GM18861 (cell line): ENCODE measurements at regions not wholly inside any gene's neighbourhood (a gene's known extent, or its start where the extent isn't known, plus 50 kb on each side); places are given as distances from the start of the nearest gene placed in this dataset.
"Not testable (repeated sequence)": the region's sequence is repeated elsewhere in the genome, so short reads cannot be mapped to it uniquely, and the experiment has no call there.

Experiments used
- ATAC-seq: cut with Tn5 transposase; IDR thresholded peaks from one replicate; pipeline ENCODE4 v1.9.1; 2021; ENCODE audit not compliant: unreplicated experiment

DNA sequence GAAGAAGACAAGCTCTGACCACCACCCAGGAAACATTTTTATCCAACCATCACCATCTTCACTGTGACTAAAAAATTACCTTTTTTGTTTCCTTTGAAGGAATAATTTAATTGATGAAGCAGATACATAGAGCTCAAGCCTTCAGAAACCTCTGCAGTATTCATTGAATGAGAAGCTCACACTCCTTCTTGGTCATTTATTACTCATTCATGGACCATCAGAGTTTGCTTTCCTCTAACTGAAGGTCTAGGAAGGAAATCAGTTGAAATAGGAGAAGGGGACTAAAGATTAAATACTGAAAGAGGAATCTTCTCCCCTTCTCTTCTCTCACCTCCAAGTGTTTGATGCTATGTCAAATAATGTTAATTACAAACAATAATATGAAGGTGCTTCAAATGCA lies 290.6 kb upstream of the KLF3 start:
- ATAC-seq = no peak

DNA sequence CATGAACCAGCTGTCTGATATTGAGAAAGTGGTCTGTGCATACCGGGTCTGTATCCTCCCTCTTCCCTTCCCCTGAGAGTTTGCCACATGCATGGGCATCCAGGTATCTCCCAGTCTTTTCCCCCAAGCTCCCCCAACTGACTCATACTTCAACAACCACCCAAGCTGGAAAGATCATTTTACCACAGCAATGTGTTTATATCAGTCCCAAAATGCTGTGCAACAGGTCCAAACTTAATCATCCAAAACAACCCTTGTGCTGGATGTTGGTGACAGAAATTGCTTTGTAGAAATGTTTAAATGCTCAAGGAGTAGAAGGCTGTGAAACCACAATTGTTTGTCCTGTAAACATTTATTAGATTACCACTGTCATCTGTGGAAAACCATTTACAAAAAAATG lies 286.8 kb upstream of the KLF3 start:
- ATAC-seq = no peak

DNA sequence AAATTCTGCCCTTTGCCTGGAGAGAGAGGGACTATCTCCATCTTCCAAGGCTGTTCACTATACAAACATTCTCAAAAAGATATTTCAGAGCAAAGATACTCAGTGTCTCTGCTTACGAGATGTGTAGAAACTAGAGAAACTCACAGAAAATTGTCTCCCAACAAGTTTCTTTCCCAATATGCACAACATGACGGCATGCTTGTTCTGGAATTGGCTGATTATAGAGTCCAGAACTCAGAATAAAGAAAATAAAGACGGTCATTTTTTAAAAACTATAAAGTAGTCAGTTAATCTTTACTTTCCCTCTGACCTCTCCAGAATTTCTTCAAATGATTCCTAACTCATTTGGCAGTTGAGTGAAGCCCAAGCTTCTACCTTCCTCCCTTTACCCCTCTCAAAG lies 285.5 kb upstream of the KLF3 start:
- ATAC-seq = no peak

DNA sequence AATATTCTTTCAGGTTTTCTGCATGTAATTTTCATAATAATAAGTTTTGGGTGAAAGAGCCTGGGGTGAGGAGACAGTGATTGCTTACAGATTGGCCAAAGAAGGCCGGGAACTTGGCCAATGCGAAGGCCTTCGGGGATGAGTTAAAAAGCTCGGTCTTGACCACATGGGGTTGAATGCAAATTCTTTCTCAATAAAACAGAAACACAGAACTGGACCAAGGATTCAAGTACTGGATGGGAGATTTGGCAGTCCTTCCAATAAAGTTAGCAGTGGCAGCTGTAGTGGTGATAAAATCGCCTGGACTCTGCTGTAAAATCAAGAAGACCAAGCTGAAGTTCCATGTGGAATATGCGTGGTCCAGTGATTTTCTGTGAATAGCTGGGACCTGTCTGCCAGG lies 282.2 kb upstream of the KLF3 start:
- no peak for ATAC-seq

DNA sequence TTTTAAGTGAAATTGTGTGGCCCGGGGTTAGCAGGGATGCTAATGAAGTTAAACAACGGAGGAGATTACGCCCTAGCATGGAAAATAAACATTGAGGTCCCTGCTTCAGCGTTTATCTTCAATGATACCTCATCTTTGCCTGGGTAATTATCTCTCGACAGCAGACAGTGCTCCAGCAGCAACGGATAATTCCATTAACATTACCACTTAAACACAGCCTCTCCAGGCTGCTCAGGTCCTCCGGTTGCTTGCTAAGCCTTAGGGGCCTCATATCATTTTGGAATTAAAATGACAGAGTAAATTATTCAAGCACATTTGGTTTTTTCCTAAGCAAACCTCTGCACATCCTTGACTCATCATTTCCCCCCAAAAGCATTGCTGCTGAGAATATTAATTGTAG lies 281.5 kb upstream of the KLF3 start:
- no peak for ATAC-seq

DNA sequence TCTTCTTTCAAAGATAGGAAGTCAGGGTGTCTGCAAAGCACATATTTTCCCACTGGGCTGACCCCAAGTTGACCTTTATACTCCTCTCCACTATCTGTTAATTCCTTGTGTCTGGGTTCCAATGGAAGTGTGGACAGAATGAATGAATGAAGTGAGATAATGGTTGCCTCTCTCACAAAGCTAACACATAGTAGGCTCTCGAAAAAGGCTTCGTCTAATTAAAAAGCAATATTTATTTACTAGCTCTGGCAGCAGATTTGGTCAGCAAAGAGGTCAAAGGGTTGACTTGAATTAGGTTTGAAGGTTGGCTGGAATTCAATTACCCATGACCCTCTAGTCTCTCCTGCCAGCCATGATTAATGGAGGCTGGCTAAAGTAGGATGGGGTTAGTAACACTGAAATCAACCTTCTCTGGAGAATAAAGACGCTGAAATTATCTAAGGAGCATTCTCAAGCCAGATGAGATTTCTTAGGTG lies 280.3 kb upstream of the KLF3 start:
- ATAC-seq = no peak

DNA sequence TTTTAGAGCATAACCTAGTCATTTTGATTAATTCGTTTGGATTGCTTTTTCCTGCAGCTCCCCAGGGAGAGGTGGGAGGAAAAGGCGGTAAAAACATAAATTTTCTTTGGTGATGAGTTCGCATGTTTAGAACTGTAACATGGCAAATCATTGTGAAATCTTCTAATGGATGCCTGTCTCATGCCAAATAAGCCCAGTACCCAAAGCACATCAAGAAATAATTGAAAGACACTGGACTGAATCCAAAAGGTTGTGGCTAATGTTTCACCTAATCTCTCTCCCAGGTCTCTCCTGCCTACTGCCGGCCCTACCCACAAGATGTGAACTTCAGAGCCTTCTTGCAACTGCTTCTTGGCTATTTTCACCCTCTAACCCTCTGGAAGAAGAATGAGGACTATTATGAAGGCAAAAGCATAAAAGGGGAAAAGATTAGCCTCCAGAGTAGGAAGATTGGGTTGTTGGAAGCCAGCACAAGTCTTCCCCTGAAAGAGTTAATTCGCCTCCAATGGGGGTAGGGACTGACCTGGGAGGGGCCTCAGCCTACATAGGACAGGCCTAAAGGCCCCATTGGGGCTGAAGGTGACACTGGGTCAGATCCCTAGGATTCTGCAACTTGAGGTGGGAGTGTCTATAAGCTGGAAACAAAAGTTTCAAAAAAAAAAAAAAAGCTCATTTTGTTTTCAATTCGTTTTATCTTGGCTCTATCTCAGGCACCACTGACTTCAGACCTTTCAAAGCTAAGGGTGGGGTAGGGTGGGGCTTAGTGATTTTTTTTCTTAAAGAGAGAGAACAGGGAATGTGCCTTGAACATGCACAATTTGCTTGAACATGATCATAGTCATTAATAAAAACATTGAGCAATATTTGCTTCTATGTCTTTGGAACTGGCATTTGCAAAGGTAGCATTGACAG lies 278.6 kb upstream of the KLF3 start:
- no peak for ATAC-seq

DNA sequence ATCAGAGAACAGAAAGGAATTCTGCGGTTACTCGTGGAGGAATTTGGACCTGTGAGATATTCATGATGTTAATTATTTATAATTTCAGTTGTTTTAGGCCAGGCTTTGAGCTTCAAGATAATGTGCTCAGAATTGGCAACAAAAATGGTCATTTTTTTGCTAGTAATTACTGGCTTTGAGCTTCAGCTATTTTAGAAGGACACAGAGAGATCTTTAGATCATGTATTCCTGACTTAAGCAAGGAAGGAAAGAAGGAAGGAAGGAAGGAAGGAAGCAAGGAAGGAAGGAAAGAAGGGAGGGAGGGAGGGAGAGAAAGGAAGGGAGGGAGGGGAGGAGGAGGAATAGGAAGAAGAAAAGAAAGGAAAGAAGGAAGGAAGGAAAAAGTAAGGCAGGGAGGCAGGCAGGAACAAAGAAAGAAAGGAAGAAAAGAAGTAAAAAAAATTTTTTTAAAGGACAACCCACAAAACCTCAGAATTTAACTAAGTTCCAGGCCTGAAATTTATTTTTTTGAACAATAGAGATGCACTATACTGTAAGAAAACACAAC lies 277.9 kb upstream of the KLF3 start:
- ATAC-seq = no peak

DNA sequence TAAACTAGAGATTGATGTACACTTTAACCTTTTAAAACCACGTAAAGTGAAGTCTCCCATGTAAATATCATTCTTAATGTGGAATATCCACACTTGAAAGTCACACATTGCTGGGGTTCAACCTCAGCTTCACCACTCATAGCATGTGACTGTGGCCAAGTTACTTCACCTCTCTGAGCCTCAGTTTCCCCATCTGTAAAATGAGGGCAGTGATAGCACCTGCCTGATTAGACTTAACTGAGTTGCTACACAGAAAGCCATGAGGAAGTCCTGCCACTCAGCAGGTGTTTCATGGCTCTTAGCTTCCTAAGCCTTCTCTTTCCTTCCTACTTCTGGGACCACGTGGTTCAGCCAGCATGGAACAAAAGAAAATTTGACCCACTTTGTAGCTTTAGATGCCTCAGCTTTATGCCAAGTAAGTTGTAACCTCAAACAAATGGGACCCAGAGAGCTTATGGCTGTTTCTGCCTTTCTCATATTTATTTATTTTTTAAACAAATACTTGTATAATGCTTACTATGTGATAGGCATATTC lies 277.3 kb upstream of the KLF3 start:
- ATAC-seq = no peak

DNA sequence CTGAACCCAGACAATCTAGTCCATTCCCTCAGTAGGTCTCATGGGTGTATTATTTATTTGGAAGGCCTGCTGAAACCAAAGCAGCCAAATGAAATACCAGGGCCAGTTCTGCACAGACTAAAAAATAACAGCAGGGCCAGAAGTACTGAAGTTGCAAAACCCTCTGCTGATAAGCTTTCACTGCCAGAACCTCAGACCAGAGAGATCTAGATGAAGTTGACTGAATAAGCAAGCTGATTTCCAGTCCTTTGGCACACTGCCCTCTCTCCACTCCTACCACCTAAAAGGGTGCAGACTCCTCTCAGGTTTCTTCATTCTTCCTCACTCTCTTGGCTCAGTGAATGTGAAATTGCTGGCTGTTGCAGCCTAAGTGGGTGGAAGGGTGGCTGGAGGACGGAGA lies 276.7 kb upstream of the KLF3 start:
- no peak for ATAC-seq

DNA sequence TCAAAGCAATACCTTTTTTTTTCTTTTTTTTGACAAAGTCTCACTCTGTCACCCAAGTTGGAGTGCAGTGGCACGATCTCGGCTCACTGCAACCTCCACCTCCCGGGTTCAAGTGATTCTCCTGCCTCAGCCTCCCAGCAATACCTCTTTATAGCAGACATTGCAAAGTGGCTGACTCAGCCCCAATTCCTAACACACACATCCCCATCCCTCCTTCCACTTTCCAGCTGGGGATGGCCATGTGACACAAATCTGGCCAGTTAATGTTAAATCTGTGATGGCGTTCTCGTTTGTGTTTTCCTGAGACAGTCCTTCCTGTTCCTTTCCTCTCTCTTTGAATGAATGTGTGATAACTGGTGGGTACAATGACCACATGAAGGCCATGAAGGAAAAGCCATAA lies 276.2 kb upstream of the KLF3 start:
- no peak for ATAC-seq

DNA sequence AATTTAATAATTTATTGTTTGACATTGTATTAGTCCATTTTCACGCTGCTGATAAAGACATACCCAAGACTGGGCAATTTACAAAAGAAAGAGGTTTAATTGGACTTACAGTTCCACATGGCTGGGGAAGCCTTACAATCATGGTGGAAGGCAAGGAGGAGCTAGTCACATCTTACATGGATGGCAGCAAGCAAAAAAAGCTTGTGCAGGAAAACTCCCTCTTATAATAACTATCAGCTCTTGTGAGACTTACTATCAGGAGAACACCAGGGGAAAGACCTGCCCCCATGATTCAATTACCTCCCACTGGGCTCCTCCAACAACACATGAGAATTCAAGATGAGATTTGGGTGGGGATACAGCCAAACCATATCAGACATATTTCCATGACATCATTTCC lies 275.1 kb upstream of the KLF3 start:
- not testable (repeated sequence) for ATAC-seq

DNA sequence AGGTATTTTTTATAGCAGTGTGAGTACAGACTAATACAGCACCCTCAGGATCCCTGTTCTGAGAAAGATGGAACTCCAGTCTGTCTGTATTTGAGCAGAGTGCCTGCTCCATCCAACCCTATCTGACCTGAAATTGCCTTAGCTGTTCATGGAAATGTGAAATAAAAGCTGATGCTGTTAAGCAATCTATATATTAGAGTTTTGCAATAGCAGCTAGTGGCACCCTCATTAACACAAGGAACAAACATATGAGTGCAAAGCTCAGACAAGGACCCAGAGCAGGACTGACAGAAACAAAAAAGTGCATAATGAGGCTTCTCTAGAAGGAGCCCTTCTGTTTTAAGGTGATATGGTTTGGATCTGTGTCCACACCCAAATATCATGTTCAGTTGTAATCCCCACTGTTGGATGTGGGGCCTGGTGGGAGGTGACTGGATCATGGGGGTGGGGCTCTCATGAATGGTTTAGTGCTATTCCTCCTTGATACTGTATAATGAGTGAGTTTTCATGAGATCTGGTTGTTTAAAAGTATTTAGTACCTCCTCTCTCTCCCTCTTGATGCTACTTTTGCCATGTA lies 272.9 kb upstream of the KLF3 start:
- ATAC-seq = no peak

DNA sequence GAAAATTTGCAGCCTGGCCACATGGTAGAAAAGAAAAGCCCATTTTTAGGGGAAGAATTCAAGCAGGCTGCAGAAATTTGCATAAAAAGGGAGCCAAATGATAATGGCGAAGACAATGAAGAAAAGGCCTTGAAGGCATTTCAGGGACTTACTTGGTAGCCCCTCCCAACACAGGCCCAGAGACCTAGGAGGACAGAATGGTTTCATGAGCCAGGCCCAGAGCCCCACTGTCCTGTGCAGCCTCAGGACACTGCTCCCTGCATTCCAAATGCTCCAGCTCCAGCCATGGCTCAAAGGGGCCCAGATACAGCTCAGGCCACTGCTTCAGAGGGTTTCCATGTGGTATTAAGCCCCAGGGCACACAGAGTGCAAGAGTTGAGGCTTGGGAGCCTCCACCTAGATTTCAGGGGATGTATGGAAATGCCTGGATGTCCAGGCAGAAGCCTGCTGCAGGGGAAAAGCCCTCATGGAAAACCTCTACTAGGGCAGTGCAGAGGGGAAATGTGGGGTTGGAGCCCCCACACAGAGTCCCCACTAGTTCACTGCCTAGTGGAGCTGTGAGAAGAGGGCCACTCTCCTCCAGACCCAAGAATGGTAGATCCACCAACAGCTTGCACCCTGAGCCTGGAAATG lies 271.7 kb upstream of the KLF3 start:
- no peak for ATAC-seq

DNA sequence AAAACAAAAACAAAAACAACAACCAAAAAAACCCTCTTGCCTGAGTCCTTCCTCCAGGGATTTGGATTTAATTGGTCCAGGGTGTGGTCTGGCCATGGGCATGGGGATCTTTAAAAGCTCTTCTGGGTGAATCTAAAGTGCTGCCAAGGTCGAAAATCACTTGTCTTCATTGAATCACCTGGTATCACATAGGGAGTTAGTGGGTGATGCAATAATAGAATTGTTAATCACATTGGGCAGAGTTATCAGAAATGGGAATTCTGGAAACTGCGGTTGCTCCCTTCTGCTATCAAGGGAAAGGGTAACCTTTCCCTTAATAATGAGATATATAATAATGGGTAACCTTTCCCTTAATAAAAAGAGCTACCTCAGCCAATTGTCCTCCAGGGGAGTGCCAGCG lies 267.9 kb upstream of the KLF3 start:
- ATAC-seq = no peak

DNA sequence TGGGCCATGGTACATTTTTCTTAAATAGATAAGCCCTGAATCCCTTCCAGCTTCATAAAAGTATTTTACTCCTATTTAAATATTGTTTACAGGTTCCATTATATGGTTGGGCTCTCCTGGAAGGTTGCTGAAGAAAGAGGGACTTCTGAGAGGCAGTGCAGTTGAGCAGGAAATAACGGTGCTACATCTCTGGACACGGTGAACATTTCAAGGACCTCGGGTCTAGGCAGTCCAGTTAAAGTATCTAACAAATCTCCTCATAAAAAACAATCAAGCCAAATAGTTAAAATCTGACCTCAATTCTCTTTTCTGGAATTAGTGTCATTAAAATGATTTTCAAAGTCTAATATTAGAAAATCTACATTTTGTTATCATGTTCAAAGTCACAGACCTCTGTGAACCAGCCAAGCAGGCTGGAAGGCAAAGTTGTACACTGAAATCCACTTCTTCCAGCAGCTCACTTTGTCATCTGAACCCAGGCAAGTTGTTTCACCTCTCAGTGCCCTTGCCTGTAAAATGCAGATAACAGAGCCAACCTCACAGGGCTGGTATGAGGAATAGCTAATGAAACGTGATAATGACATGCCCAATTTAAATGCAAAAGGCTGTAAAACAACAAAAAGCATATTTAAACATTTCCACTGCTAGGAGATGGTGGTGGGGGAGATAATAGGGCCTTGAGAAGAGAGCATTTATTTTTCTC lies 267.0 kb upstream of the KLF3 start:
- no peak for ATAC-seq

DNA sequence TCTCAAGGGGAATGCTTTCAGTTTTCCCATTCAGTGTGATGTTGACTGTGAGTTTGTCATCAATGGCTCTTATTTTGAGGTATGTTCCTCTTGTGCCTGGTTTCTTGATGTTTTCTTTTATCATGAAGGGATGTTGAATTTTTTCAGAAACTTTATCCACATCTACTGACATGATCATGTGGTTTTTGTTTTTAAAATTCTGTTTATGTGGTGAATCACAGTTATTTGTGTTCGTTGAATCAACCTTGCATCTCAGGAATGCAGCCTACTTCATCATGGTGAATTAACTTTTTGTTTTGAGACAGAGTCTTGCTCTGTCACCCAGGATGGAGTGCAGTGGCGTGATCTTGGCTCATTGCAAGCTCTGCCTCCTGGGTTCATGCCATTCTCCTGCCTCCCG lies 263.1 kb upstream of the KLF3 start:
- no peak for ATAC-seq

DNA sequence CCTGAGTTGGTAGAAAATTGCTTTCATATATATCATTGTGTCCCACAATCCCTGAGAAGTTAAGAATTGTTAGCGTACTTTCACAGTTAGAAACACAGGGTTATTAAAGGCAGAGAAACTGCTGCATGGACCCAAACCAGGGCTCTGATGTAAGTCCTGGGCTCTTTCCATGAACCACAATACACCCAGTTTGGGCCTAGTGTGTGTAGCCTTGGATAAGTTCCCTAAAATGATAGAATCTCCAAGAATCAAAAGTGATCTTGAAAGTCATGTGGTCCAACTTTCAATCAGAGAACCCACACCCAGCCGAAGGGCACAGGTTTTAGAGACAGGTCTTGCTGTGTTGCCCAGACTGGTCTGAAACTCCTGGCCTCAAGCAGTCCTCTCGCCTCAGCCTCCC lies 257.8 kb upstream of the KLF3 start:
- no peak for ATAC-seq

DNA sequence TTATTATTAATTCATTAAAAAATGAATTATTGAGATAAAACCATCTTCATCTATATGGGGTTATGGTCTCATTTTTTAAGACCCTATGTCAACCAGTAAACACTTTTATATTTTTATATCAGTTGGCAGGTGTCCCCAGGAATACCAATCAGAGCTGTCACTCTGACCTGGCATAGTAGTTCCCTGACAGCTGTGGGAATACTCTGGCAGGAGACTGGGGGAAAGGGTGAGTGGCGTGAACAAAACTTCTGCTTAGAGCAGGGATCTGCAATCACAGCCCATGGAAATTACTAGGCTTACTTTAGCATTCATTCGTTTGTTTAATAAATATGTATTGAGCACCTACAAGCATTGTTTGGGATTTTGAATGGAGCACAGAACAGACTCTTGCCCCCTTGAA lies 254.1 kb upstream of the KLF3 start:
- no peak for ATAC-seq

DNA sequence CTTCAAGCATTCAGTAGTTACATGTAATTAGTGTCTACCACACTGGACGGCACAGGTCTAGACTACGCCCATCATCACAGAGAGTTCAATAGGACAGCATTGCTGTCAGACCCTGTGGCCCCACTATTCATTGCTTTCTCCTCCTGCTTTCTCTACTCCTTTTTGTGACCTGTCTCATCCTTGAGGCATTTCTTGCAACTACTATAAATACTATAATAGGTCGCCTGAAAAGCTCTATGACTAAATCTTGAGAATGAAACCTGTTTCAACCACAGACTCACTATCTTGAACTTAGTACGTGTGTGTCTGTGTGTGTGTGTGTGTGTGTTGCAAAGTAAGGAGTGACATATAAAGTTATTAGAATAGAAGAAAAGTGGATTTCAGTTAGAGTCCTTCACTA lies 252.9 kb upstream of the KLF3 start:
- ATAC-seq = no peak

DNA sequence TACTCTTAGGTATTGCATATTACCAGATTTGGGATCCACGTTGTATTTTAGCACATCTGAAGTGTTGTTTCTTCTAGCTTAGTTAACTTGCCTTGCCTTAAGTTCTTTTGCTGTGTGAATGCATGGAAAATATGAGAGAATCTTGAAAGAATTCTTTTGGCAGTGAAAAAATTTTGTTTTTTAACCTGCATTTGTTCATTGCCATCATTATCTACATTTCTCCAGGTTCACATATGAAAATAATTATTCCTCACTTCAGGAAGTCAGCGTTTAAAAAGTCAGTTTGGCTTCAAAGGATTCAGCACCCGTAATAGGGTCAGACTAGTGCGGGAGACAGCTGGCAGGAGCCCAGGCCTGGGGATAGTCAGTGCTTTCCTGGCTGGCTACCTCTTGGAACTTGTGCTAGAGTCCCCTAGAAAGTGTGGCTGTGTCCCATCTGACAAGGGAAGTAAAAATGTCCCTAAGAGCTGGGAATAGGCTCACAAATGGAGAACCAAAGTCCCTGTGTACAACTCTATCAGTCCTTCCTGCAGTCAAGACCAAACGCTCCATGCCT lies 251.9 kb upstream of the KLF3 start:
- no peak for ATAC-seq
